Fibroblast of pulmonary artery (primary cell): ENCODE measurements at regions not wholly inside any gene's neighbourhood (a gene's known extent, or its start where the extent isn't known, plus 50 kb on each side); places are given as distances from the start of the nearest gene placed in this dataset.
A peak's percentile ranks its signal among the peaks of the same experiment; 100 is the strongest.
"Not testable (repeated sequence)": the region's sequence is repeated elsewhere in the genome, so short reads cannot be mapped to it uniquely, and the experiment has no call there.

Source experiments
- DNase-seq: peaks from one replicate; pipeline ENCODE4 v3.0.0-alpha.2; 2010; ENCODE audit warnings: low read depth
- H3K4me3 ChIP-seq: replicated peaks from 2 replicates; pipeline ENCODE4 v1.5.1; 2011; ENCODE audit warnings: low read depth, mild to moderate bottlenecking, control low read depth, low read length, moderate library complexity
- CTCF ChIP-seq: IDR thresholded peaks from 2 replicates; pipeline ENCODE4 v1.5.1; 2011; ENCODE audit warnings: mild to moderate bottlenecking, control low read depth, low read length, inconsistent platforms; ENCODE audit errors: missing control alignments

- no peak for DNase-seq
- no peak for TF ChIP-seq CTCF
- no peak overlapping the region for H3K4me3 ChIP-seq
These were observed 203.8 kb downstream of the TPRG1 start for GRCh38 chr3:189375532-189375931.

- no peak for TF ChIP-seq CTCF
- no peak for DNase-seq
- no peak overlapping the region for H3K4me3 ChIP-seq
These were observed 211.9 kb downstream of the TPRG1 start for GRCh38 chr3:189383630-189384029.

- not testable (repeated sequence) for DNase-seq
These were observed 214.1 kb downstream of the TPRG1 start for GRCh38 chr3:189385880-189386279.

GRCh38 chr3:189386739-189387138, 215.0 kb downstream of the TPRG1 start:
- DNase-seq, result no peak
- no peak for TF ChIP-seq CTCF
- H3K4me3 ChIP-seq, result no peak overlapping the region

More at GRCh38 chr3:189385880-189386279, 214.1 kb downstream of the TPRG1 start:
- not testable (repeated sequence) for H3K4me3 ChIP-seq

GRCh38 chr3:189389346-189389745, 217.6 kb downstream of the TPRG1 start:
- TF ChIP-seq CTCF, result no peak
- DNase-seq, result no peak
- H3K4me3 ChIP-seq, result no peak overlapping the region

- peak; percentile 26 for DNase-seq
- TF ChIP-seq CTCF, result no peak
- H3K4me3 ChIP-seq, result no peak overlapping the region
These were observed 221.8 kb downstream of the TPRG1 start for GRCh38 chr3:189393598-189393997.

GRCh38 chr3:189394599-189395121, 222.9 kb downstream of the TPRG1 start:
- H3K4me3 ChIP-seq, result no peak overlapping the region
- no peak for TF ChIP-seq CTCF
- DNase-seq, result no peak
